GM19238 (cell line): ENCODE measurements at regions not wholly inside any gene's neighbourhood (a gene's known extent, or its start where the extent isn't known, plus 50 kb on each side); places are given as distances from the start of the nearest gene placed in this dataset.
"Not testable (repeated sequence)": the region's sequence is repeated elsewhere in the genome, so short reads cannot be mapped to it uniquely, and the experiment has no call there.

Experiments
- DNase-seq: peaks from one replicate; pipeline ENCODE4 v3.0.0; 2011; ENCODE audit warnings: low spot score; ENCODE audit not compliant: insufficient read length

DNA sequence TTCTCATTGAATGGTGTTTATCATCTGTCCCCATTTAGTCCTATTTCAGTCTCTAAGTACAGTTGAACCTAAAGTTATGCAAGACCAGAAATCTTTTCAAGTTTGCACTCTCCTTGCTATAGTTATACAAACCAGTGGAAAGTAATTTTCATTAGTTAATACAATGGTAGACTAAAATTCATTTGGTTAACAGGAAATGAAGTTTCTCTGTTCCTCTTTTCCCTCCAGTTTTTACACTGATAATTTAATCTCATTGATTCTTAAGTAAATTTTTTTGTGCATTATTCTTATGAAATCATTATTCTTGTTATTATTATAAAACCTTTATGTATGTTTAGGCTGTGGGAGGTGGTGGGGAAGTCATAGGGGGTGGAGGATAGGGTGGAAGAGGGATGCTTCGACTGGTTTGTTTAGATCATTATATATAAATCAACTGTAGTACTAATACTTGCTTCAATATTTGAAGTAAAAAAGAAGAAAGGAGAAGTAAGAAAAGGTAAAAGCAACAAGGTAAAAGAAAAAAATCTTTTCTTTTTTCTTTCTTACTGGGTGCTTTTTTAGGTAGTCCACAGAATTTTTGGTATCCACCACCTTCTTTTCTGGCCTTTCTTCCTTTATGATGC is 104.1 kb downstream of the GPR85 start:
- no peak for DNase-seq

DNA sequence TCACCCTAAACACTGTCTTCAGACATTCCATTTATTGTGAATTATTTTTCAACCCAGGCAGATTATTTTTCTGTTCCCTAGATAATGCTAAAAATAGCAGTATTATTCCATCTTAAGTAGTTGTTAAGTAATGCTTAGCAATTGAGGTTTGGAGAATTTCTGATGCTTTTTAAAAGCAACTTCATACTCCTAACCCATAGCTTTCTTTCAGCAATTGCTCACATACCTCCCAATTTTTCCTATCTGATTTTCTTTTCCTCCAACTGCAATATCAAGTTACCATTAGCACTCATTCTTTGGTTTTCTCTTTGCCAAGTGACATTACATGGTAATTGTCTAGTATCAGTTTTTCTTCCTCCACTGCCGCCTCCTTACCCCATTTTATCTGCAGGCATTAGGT is 104.7 kb downstream of the GPR85 start:
- DNase-seq: no peak

DNA sequence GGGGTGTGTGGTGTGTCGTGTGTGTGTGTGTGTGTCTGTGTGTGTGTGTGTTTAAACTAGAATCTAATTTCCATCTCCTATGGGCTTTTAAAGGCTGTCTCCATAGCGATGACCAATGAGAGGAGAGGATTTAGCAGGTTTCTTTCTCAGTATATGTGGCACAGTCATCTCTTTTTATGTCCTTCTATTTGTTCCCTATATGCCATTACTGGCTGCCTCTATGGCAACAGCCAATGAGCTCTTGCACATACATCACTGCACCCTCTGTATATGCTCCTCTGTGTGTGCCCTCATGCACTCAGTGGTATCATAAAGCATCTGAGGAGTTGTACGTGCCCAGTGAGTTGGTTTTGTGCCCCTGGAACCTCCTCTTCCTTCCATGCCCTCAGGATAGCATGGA is 107.6 kb downstream of the GPR85 start:
- not testable (repeated sequence) for DNase-seq

DNA sequence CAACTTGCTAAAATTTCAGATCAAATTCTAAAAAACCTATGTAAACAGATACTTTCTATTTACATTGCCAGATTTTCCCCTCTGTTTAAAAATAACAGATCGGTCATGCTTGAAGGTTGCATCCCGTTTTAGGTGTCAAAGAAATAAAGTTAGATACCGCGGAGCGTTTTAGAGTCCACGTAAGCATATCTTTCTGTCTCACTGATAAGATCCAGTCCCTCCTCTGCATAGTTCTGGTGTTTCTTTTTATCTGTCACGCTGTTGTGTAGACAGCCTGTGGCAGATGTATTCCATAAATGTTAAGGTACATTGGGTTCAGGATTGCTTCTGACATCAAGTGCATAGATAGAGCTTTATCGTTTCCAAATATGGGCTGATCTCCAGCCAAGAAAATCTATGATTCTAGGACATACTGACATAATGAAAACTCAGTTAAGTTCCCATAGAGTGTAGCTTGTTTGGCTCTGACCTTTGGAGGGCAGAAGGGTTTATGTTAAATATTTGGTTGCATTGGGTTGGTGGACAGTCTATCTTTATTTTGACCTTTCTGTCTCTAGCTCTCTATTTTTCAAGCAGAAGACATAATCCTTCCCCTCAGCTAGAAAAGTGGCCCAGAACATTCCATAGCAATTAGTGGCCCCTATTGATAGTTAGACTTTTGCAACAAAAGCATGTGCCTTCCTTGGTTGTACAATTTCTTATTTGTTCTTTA is 109.2 kb downstream of the GPR85 start:
- not testable (repeated sequence) for DNase-seq

DNA sequence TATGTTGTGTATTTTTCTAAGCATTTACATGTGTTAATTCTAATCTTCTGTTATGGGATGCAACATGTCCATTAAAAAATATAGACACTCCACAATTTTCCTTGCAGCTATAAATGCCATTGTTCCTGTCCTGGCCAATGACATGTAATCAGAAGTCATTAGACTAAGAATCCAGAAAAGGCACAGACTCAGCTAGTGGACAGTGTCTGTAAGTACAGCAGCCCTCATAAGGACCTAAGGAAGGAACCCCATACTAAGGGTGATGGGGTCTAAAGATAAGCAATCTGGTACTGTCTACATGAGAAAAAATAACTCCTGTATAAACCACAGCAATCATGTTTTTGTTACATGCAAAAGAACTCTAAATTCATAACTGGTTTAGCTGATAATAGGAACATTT is 115.9 kb downstream of the GPR85 start:
- DNase-seq: no peak

DNA sequence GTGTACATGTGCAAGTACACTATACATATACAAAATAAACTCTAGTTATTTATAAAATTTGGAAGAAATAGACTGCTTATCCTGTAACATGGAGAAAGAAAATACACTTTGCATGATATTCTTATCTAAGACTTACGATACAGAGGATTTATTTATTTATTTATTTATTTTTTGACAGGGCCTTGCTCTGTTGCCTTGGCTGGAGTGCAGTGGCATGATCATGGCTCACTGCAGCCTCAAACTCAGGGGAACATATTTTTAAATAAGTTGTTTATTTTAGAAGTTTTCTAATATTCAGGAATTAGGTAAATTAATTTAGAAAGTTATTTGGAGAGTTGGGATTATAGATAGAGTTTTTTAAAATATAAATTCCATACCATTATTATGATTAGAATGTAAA is 116.7 kb downstream of the GPR85 start:
- no peak for DNase-seq

DNA sequence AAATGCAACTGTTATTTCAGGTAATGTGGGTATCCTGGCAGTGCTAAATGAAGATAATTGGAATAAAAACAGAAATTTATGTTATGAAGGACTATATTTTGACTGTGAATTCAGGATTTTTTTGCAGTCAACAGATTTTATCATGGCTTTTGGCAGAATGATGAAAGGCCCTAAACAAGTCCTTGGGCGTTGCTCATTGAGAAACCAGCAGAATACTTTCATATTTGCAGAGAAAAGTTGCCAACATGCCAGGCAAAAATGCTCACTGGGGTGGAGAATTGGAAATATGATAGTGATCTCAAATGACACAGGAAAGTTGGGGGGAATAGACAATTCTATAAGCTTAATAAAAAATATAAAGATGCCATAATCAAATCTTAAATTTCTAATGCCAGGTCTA is 121.1 kb downstream of the GPR85 start:
- no peak for DNase-seq

DNA sequence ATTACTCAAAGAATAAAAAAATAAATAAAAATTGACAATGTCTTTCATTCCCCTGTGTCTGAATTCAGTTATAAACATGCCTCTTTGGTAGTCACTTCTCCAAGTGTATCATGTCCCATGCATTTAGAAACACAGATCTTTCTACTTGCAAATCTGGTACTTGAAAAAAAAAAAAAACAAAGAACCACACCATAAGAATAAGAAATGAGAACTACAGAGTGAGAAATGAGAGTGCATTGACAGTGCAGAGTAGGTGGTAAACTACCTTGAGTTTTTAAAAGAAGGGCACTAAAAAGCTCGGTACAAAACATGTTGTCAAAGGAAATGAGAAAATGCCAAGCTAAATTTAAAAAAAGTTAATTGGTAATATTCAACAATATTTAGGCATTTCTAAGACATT is 123.0 kb downstream of the GPR85 start:
- DNase-seq: no peak

DNA sequence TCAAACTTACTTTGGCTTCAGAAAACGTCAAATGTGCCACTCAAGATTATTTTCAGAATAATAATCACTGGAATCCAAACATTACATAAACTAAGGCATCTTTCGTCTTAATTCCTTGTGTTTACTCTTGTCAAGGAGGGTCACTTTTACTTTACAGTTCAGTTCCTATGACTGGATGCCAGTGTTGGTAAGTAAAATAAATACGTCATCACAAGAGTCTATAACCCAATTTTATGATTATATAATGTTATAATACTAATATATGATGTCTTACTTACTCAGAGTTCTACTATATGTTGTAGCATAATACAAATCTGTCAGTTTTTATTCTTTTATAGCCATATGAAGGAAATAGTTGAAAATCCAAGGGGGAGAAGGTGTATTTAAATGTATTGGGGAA is 123.8 kb downstream of the GPR85 start:
- DNase-seq: no peak

DNA sequence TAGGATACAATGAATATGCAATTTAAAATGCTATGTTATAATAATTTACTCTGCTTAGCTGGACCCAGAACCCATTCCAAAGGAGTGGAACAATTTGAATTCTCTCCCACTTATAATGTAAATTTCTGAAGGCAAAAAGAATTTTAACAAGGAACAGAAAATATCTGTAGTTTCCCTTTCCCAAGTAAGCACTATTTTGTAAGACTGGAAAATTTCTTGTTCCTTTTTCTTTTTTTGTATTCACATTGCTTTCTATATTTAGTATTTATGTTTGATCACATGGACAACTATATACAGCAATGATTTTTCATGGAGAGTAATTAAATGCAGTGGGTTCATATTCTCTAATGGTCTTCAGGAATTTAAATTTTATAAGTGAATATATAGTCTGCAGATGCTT is 127.4 kb downstream of the GPR85 start:
- DNase-seq: no peak

DNA sequence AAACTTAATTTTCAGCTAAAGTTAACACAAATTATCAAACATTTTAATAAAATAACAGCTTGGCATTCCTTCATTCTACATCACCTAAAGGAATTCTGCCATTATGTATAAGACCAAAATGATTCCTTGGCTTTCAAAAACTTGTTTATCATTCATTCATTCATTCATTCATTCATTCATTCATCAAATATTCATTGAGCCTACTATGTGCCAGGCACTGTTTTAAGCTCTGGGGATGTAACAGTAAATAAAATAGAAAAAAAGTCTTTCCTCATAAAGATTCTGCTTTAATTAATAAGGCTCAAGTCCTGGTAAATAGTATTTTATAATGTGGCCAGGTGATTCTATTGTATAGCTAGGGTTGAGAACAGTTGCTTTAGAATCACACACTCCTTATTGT is 127.9 kb downstream of the GPR85 start:
- no peak for DNase-seq

DNA sequence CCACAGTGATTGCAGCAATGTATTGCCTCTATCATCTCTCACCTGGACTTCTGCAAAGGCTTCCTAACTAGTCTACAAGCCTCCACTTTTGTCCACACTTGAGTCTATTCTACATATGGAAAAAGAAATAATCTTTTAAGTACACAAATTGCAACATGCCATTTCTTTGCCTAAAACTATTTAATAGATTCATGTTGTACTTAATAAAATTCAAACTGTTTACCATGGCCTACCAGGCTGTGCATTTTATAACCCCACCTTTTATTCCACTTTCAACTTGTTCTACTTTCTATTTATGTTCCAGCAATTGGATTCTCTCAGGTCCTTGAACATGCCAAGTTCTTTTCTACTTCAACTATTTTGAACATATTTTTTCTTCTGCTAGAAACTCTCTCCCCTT is 128.7 kb downstream of the GPR85 start:
- no peak for DNase-seq

DNA sequence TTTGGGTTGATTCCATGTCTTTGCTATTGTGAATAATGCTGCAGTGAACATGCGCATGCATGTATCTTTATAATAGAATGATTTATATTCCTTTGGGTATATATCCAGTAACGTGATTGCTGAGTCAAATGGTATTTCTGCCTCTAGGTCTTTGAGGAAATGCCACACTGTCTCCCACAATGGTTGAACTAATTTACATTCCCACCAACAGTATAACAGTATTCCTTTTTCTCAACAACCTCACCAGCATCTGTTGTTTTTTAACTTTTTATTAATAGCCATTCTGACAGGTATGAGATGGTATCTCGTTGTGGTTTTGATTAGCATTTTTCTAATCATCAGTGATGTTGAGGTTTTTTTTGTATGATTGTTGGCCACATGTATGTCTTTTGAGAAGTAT is 133.6 kb downstream of the GPR85 start:
- not testable (repeated sequence) for DNase-seq

DNA sequence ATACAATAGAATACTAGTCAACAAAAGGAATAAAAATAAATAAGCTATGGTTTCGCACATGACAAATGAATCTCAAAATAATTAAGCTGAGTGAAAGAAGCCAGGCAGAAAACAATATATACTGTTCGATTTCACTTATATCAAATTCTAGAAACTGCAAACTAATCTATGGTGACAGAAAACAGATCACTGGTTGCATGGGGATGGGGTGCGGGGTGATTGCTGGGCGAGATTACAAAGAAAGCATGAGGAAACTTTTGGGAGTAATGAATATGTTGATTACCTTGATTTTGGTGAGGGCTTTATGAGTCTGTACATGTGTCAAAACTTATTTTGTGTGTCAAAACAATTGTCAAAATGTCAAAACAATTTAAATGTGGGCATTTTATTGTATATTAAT is 135.6 kb downstream of the GPR85 start:
- DNase-seq: no peak

DNA sequence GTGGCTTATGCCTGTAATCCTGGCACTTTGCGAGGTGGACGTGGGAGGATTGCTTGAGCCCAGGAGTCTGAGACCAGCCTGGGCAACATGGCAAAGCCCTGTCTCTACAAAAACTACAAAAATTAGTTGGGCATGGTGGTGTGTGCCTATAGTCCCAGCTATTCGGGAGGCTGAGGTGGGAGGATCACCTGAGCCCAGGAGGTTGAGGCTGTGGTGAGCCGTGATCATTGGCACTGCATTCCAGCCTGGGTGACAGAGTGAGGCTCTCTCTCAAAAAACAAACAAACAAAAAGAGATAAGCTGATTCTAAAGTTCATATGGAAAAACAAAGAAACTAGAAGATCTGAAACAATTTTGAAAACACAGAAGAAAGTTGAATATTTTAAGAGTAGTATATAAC is 136.9 kb downstream of the GPR85 start:
- DNase-seq: not testable (repeated sequence)

DNA sequence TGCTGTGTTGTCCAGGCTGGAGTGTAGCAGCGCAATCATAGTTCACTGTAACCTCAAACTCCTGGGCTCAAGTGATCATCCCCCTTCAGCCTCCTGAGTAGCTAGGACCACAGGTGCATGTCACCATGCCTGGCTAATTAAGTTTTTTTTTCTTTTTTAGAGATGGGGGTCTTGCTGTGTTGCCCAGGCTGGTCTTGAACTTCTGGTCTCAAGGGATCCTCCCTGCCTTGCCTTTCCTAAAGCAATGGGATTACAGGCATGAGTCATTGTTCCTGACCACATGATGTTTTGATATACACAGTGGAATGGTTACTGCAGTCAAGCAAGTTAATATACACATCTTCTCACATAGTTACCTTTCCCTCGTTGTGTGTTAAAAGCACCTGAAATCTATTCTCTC is 140.3 kb downstream of the GPR85 start:
- no peak for DNase-seq

DNA sequence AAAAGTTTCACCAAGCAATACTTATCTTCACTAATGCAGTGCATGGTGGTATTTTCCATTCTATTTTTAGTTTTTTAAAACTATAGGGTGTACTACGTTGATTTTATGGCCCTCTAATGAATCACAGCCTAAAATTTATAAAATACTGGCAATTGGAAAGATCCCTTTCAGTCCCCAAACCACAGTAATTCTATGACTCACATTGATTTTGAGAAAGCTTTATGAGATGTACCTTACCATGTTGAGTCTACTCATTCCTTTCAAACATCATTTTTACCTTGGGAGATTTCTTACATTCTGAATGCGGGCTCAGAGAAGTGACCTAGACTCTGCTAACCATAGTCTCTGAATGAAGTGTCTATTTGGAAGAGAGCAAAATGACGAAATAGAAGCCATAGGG is 141.6 kb downstream of the GPR85 start:
- no peak for DNase-seq

DNA sequence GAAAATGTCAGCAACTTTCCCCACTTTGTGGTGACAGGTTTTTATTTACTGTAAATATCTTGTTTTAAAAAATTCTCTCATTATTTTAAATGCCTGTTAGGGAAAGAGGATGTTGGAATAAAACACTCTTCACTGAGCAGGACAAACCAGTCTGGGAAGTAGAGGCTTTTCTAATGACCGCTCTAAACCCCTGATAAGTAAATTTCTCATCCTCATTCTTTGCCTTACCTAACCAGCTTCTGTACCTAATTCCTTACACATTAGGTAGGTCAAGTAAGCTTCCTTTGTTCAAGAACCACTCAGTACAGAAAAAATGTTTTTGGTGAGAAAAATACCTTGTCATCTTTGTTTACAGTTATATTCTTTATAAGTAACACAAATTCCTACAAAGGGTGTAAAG is 143.6 kb downstream of the GPR85 start:
- no peak for DNase-seq

DNA sequence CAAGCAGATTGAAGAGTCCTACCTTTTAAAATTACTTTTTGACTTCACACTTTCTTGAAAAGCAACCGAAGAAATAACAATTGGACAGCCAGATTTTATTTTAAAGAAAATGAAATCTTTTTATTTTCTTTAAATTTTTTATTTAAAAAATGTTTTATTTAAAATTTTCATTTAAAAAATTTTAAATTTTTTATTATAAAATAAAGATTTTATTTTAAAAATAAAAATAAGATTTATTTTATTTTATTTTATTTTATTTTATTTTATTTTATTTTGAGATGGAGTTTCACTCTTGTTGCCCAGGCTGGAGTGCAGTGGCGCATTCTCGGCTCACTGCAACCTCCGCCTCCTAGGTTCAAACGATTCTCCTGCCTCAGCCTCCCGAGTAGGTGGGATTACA is 144.5 kb downstream of the GPR85 start:
- DNase-seq: not testable (repeated sequence)

DNA sequence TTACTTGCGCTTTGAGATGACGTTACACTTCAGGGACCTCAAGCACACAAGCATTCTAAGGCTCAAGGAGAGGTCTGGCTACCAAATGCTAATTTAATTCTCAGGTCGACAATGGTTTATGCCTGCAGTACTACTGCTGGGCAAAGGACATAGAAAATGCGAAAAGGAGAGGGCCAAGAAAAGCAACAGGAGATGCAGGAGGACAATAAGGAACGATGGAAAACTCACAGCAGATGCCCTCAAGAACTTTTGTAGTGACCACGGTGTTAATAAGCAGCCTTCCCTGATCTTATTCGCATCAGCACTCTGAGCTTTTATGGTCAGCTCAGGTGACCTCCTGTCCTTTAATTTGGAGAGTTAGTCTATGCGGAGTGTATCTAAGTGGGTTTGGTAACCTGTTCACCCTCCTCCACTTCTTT is 146.3 kb downstream of the GPR85 start:
- no peak for DNase-seq

DNA sequence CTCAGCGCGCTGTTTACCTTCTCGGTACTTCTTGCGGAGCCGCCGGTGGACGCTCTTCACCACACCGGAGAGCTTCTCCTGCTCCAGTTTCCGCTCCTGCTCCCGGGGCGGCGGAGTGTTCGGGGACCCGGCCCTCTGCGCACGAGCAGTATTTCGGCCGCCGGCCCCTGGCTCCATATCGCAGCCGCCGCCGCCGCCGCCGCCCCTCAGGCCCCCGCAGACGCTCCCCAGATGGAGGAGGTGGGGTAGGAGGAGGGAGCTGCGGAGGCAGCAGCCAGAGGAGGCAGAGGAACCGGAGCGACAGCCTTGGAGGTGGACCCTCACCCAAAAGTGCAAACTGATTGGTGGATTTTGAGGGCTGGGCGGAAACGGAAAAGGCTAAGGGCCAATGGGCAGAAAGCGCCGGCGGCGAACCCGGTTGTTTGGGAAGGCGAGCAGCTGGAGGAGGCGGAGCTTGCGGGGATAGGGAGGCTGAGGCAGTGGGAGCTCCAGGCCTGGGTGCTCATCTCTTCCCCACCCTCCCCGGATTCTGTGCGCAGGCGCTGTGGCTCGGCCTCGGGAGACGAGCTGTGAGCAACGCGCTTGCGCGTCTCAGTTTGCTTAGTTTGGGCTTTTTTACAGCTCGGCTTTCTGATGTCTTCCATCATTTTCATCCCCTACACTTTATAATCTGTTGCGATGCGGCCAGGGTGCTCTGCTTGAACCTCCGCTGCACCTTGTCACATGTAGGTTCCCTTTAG is 146.9 kb downstream of the GPR85 start:
- peak; percentile 80 for DNase-seq

DNA sequence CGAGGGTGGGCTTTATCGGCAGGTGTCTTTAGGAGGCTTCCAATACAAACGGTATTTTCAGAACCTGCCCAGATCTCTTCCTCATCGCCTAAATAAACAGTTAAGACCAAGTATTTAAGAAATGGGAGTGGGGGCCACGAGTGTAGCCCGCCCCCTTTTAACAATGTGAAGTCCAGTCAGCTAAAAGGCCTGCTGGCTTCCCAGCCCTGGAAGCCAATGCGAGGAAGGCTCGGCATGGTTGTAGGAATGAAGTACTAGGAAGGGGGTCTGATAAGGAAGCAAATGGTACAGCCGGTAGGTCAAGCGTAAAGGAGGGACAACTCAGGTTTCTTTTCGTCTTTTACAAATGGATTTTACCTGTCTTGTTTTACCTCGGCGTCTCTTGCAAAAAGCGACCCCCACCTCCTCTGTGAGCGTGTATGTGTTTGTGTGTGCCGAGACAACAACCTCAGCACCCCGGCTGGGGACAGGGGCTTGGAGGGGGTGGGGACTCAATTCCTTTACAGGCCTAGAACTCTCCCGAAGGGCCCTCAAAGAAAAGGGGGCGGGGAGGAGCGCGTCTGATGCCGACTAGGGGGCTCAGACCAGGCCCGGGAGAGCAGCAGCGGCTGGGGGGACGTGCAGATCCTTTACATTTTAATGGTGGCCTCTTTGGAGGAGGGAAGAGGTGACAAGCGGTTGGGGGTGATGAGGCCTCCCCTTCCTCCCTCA is 147.6 kb downstream of the GPR85 start:
- peak; percentile 10 for DNase-seq
